ENCODE measurements at regions not wholly inside any gene's neighbourhood (a gene's known extent, or its start where the extent isn't known, plus 50 kb on each side); places are given as distances from the start of the nearest gene placed in this dataset.

GRCh38 chr11:127997594-127997993 is 589.8 kb downstream of the ETS1 start:
- TF ChIP-seq CTCF (IDR thresholded peaks at IDR 0.05) = no peak
- no peak for TF ChIP-seq POLR2AphosphoS5 (IDR thresholded peaks at IDR 0.05)
- no peak for TF ChIP-seq POLR2A (IDR thresholded peaks at IDR 0.05; ENCODE audit: low read depth)
- no peak for TF ChIP-seq EP300 (IDR thresholded peaks at IDR 0.05)
